Umbilical cord (tissue), 1 donor: ENCODE measurements at regions not wholly inside any gene's neighbourhood (a gene's known extent, or its start where the extent isn't known, plus 50 kb on each side); places are given as distances from the start of the nearest gene placed in this dataset.
"Not testable (repeated sequence)": the region's sequence is repeated elsewhere in the genome, so short reads cannot be mapped to it uniquely, and the experiment has no call there.

Source experiments
- DNase-seq: peaks from one replicate; pipeline ENCODE4 v3.0.0-alpha.2; 2015; ENCODE audit warnings: low spot score

DNA sequence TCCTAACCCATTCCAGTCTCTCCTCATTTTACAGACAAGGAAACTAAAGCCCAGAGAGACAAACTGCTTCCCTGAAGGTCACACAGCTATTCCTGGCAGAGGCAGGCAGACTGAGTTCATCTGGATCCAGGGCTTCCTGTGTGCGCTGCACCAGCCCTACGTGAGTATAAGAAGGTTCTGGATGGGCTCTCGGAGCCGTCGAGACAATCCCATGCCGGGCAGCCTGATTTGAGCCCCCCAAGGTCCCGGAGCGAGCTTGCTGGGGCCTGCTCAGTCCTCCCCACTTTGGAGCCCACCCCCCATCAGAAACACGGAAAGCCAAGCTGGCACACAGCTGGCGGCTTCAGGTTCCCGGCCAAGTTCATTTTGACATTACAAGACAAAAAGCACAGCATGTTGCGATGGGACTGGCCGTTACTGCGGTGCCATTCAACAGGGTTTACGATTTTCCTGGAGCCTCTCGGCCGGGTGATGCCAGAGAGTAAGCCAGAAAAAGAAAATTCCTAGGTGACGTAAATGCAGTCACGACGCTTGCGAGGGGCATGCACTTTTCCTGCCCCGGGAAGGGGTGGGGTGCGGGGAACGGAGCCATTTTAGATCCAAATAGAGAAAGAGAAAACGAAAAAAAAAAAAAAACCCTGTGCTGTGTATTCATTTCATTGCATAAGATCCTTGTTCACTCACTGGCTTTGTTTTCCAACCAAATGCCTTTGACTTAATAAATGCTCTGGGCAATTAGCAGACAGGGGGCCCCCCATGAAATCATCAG is 167.1 kb upstream of the FOXF1 start:
- peak; percentile 88 for DNase-seq

DNA sequence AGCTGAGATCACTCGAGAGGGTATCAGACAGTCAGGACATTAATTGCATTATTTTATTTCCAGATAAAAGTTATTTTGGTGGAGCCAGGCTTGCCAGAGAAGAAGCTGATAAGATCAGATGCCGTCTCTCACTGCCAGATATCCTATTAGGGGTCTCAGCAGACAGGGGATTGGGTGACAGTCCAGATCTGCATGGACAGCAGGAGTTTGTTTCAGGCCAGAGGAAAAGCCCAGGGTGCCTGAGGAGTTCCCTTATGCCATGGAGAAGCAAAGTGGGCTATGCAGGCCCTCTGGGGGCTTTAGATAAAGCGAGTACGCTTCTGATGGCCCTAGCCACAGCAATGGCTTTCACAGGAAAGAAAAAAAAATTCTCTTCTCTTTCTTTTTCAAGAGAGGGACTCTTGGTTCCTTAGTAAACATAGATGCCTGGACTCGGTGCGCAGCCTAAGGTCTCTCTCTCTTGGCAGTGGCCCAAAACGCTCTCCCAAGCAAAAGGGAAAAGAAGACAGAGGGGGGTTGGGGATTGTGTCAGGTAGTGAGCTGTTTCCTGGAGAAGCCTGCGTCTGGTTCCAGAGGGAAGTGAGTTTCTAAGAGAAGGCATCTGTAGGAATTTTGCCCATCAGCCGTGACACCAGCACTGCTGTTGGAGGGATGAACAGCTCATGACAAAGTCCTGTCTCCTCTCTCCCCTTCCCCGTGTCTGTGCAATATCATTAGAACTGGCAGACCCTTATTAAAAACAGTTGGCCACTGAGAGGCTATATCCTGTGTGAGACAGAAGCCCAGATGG is 166.3 kb upstream of the FOXF1 start:
- DNase-seq: peak; percentile 33

DNA sequence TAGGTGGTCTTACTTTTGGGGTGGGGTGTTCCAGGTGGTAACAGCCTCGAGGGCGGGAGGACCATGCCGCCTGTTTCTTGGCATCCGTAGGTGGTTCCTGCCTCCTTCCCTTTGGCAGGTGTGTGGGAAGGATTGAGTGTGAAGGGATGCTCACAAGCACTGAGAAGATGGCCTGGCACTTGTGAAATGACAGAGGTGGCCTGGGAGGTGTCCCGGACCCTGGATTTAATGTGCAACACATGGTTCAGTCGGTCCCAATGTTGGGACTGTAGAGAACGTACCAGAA is 165.8 kb upstream of the FOXF1 start:
- no peak for DNase-seq

DNA sequence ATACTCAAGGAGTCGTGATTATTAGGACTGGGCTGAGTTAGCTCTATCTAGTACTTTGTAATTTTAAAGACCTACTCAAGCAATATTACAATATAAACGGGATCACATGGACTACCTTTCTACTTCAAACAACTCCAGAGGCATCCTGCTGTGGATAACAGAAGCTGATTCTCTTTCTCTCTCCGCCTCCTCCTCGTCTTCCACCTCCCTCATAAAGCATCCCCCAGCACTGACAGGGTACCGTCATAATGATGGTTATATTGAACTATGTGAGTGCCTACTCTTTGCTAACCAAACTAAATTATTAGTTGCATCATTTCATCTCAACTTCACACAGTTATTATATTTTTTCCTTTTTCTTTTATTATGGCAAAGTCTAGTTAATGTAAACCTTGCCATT is 165.4 kb upstream of the FOXF1 start:
- DNase-seq: no peak

DNA sequence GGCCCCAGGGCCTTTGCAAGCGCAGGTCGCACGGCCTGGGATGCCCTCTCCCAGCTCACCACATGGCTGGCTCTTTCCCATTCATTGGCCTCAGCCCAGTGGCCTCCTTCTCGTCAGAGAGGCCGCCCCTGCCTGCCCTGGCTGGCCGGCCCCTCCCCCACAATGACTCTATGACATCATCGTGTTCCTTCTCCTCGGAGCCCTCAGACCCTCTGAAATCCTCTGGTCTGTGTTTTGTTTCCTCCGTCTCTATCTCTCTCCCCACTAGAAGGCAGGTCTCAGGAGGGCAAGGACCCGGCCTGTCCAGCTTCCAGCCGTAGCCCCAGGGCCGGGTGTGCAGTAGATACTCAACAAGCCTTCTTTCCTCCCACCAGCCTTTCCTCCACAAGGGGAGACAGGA is 164.8 kb upstream of the FOXF1 start:
- no peak for DNase-seq

DNA sequence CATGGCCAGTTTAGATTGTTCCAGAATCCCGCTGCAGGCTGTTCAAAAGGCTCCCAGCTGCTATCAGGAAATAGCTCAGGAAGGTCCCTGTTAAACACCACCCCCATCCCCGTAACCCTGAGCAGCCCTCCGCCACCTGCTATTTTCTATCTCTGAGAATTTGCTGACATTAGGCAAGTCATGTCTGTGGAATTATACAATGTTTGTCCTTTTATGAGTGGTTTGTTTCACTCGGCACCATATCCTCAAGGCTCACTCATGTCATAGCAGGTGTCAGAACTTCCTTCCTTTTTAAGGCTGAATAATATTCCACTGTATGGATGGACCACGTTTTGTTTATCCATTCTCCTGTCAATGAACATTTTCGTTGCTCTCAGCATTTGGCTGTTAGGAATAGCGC is 164.3 kb upstream of the FOXF1 start:
- DNase-seq: no peak

DNA sequence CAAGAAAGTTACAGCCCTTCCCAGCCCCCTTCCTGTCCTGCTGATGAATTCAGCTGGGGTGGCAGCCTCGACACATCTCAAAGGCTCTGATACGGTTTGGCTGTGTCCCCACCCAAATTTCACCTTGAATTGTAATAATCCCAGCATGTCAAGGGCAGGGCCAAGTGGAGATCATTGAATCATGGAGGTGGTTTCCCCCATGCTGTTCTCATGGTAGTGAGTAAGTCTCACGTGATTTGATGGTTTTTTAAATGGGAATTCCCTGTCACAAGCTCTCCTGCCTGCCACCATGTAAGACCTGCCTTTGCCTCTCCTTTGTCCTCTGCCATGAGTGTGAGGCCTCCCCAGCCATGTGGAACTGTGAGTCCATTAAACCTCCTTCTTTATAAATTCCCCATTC is 163.2 kb upstream of the FOXF1 start:
- DNase-seq: no peak

DNA sequence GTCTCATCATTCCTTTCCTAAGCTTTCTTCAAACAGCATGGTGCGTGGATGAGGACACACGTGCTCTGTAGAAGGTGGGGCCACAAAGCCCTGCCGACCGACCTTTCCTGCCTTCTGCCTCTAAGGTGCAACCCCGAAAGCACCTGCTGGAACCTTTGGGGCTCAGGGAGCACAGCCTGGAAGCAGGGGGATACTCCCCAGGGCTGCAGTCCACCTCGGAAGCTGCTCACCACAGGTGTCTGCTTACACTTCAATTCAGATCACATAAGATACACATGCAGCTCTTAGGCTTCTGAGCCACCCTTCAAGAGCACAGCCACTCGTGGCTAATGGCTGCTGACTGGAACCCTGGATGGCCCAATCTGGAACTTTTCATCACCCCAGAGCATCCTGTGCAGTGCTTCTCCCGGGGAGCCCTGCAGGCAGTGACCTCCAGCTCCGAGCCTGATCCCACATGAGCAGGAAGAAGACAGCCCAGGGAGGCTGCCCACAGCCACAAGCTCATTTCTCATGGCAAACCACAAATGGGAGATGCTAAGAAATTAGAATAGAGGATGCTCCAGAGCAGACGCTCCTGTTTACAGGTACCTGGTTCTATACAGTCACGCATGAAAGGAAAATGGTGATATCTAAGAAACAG is 162.3 kb upstream of the FOXF1 start:
- no peak for DNase-seq

DNA sequence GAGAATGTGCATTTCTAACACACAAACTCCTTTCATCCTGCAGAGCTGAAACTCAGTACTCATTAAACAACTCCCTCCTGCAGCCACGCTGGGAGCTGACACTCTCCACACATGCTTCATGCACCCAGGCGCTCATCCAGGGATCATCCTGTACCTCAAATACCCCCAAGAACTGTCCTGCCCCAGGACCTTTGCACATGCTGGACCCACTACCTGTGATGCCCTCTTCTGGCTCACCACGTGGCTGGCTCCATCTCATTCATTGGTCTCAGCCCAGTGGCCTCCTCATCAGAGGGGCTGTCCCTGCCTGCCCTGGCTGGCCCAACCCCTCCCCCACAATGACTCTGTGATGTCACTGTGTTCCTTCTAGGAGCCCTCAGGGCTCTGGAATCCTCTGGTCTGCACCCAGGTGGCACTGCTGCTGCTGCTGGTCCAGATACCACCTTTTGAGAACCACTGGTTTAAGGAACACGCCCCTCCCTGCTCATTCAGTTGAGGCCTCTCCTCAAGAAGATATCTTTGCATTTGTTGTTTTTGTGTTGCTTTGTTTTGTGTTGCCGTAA is 160.9 kb upstream of the FOXF1 start:
- DNase-seq: no peak

DNA sequence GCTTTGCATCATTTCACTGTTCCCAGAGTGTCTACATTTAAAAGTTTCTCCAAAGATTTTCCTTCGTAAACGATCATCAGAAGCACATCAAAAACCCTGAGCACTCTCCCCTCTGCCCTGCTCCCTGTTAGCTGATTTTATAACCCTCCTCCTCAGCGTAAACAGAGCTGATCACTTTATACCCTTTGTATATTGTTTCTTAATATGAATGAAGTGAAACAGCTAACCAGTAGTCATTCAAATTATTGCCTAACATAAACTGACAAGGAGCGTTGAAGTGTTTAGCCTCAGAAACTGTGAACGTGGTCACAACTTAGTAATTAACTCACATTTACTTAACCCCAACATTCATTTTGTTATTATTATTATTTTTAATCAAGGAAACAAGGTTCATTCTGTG is 160.0 kb upstream of the FOXF1 start:
- DNase-seq: no peak

DNA sequence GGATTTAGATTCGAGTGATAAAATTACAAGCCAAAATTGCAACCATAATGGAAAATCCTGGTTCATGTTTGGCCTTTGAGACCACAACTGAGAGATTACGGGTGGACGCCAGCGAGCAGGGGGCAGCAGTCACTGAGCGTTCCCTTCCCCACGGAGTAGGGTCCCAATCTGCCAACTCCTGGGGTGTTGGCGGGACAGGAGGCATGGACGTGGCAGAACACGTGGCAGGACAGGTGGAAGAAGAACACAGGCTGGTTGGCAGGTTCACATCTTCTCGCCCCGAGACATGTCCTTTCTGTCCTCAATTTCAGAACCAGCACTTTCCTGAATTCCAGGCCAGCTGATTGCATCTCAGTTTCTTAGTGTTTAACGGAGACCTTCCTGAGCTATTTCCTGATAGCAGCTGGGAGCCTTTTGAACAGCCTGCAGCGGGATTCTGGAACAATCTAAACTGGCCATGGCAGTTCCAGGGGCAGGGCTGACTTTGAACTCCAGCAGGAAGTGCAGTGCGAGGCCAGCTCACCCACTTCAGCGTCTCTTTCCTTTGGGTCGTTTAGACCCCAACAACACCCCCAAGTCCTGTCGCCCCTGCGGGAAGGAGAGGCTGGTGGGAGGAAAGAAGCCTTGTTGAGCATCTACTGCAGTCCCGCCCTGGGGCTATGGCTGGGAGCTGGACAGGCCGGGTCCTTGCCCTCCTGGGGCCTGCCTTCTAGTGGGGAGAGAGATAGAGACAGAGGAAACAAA is 159.1 kb upstream of the FOXF1 start:
- no peak for DNase-seq

DNA sequence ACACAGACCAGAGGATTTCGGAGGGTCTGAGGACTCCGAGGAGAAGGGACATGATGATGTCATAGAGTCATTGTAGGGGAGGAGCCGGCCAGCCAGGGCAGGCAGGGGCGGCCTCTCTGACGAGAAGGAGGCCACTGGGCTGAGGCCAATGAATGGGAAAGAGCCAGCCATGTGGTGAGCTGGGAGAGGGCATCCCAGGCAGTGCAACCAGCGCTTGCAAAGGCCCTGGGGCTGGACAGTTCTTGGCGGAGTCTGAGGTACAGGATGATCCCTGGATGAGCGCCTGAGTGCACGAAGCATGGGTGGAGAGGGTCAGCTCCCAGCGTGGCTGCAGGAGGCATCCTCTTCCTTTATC is 158.6 kb upstream of the FOXF1 start:
- not testable (repeated sequence) for DNase-seq

DNA sequence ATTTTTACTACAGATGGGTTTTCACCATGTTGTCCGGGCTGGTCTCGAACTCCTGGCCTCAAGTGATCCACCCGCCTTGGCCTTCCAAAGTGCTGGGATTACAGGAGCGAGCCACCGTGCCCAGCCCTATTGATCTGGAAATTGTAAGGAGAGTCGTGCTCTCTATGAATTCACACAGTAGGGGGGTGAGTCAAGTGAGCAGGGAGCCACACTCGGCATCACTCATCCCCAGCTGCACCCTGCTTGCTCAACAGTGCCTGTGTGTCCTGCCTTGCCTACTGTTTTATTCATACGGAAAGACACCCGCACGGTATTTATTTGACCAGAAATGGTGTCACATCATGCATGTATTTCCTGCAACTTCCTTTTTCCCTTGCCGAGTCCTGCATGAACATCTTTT is 157.2 kb upstream of the FOXF1 start:
- DNase-seq: no peak

DNA sequence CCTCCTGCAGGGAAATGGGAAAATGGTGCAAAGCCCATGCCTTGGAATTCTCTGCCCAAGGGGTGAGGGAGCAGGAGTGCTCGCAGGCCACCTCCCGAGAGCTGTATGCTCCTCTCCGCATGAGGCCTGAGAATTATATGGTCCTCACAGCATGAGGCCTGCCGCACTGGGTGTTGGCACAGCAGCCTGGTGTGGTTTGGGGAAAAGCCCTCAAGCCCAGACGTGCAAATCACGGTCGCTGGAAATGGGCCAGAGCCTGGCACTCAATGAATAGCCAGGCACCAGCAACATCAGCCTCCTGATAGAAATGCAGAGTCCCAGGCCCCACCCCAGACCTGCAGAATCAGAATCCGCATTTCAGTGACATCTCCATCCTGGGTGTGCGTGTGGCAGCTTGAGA is 156.4 kb upstream of the FOXF1 start:
- DNase-seq: no peak

DNA sequence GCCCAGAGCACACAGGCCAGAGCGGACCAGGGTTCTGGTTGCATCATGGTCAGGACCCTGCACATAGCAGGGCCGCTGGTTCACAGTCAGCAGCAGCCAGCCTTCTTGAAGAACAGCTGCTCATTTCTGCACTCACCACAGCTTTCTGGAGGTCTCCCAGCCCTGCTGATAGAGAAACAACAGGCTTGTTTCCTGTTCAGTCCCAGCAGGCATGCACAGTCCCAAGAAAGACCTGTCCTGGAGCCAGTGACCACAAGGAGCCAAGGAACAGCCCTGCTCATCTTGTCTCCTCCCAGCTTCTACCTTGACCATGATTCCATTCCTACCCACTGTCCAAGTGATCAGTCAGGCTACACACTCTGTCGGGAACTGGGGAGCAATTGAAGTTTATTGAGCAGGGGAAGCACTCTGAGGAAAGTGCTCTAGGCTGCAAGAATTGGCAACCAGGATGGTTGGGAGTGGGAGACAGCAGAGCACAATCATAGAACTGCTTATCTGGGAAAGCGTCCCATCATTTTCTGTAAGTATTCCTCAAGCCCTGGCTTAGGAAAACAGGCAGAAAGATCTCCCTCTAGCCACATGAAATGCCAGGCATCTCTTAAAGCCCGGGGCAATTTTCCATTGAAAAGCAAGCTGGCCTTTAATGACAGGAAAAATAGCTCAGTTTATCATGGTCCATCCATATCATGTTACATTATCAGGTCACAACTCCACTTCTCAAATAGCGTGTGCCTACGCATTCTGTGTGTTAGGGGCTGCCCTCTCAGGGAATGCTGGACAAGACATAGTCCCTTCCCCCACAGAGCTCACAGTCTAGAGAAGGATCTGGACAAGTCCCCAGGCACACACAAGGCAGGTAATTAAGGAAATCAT is 155.4 kb upstream of the FOXF1 start:
- no peak for DNase-seq

DNA sequence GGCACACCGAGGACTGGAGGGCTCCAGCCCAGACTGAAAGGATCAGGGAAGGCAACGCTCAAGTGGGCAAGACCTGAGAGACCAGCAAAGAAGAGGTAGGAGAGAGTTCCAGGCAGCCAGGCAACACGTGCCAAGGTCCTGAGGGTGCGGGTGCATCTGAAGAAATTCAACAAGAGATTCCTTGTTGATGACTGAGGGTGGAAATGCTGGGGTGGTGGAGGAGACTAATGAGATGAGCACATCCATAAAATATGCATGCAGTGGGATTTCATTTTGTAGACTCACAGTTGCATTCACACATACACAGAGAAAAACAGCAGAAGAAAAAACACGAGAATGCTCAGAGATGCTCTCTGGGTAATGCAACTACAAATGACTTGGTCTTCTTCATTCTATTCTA is 154.8 kb upstream of the FOXF1 start:
- no peak for DNase-seq

DNA sequence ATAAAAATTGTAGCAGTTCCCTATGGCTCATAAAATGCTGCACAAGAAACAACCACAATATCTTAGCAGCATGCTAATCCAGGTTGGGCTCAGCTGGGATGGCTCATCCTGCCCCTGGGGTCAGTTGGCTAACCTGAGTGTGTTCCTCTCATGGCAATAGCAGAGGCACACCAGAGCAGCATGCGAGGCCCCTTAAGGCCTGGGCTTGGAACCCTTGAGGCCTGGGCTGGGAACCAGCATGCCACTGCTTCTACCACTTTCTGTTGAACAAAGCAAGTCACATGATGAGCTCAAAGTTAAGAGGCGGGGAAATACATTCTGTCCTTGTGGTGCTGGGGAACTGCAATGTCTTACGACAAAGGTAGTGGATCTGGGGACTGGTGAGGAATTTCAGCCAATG is 154.4 kb upstream of the FOXF1 start:
- DNase-seq: no peak

DNA sequence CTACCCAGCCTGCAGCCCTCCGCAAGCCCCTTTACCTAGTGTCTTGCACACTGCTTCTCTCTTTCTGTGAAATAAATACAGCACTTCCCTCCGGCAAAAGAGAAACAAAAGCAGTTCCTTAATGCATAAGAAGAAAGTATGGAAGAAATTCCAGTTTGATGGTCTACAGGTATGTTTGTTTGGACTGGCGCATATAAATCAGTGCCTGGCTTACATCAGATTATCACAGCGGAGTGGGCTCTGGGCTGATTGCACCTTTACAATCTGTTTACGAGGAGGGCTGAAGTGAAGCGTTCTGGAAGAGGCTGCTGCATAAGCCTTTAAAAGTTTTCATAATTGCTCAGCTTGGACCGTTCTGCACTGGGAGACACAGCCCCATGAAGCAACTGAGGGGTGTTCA is 153.5 kb upstream of the FOXF1 start:
- no peak for DNase-seq

DNA sequence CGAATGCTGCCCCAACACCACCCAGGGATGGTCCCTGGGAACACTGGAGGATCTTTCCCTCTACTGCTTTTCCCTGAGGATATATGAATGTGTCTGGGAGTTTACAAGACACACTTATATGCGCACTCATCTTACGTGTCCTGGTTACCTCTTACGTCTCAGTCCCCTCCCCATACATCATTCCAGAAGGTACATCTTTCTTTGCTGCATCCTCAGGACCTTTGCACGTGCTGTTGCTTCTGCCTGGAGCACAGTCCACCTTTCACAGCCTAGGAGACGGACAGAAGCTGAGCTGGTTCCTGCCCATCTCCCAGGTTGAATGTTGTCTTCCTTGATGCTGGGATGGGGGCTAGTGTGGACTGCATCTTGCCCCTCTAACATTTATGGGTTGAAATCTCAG is 153.0 kb upstream of the FOXF1 start:
- DNase-seq: no peak

DNA sequence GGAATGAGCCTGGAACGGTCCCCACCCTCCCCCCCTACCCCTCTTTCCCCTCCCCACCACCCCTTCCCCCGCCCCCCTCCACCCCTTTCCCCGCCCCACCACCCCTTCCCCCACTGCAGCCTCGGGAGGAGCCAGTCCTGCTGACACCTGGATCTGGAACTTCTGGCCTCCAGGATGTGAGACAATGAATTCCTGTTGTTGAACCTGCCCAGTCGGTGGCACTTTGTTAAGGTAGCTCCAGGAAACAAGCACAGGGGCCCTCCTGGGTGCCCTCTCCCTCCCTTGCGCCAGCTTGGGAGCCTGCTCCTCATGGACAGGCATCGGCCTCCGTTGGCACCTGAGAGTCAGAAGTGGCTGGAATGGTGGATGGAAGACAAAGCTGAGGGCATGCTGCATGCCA is 152.4 kb upstream of the FOXF1 start:
- DNase-seq: no peak

DNA sequence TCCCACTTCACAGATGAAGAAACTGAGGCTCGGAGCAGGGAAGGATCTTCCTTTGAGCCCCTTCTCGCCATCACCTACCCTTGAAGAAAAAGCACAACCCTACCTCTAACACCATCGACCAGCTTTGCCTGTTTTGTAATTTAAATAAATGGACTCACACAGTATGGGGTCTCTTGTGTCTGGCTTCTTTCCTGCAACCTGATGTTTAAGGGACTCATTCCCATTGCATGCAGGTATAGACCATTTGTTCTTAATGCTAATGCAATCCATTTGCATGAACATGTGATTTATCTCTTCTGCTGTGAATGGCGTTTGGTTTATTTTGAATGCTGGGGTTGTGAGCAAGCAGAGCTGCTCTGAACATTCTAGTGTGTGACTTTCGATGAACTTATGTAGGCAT is 150.8 kb upstream of the FOXF1 start:
- DNase-seq: no peak
